GF-D8 (cell line): ENCODE measurements at regions not wholly inside any gene's neighbourhood (a gene's known extent, or its start where the extent isn't known, plus 50 kb on each side); places are given as distances from the start of the nearest gene placed in this dataset.
"Not testable (repeated sequence)": the region's sequence is repeated elsewhere in the genome, so short reads cannot be mapped to it uniquely, and the experiment has no call there.

Source experiments
- DNase-seq: peaks from one replicate; lab custom pipeline; 2025; lab: John Stamatoyannopoulos, UW

DNA sequence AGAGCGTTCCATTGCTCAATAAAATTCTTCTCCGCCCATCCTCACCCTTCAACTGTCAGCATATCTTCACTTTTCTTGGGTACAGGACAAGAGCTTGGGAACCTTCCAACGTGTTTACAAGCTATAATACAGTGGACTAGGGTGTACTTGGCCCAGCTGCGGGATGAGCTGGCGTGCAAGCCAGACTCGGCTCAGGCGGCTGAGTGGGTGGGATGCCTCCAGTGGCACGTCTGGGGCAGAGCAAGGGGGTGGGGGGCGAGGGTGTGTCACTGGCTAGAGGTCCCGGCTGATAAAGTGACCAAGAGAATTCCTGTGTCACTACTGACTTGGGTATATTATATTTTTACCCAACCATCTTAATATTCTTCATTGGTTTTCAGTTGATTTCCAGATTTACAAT, 179.7 kb downstream of the EVA1A start:
- DNase-seq: no peak

- peak; percentile 17 for DNase-seq
These were observed 180.3 kb upstream of the TACR1 start for GRCh38 chr2:75379476-75380210.

DNA sequence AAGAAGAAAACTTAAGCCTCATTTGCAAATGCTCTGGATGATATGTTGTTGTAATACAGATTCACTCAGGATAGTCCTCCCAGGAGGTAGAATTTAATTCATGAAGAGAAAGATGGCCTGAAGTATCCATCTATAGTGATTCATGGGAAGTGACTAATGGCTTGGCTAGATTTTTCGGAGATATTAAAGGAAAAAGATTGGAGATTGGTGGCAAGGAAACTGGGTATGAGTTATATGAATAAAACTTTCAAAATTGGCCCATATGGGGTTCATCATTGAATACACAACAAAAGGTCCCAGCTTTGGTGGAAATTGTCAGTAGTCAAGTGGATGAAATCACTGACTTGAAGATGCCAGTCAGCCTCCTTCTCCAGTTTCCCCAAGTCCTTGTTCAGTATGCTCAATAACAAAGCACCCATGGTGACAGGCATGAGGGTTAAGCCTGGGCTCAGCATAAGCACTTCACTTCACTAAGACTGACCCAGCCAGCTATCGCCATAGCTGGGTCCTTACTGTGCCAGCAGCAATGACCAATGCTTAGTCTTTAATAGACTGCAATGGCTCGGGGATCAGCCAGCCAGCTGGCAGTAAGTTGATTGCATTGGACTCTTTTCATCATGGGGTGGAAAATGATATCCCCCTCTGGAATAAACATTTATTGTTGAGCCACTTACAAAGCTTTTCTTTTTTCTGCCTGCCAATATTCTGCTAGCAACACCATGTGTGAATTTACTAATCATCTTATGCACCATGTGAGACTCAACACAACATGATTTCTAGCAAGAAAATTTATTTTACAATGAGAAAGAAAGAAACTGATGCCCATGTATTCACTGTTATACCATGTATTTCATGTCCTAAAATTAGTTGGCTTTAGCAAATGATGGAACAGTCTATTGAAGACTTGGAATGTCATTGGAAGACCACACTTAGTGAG, 176.6 kb upstream of the TACR1 start:
- DNase-seq: no peak

- DNase-seq: not testable (repeated sequence)
These were observed 175.2 kb upstream of the TACR1 start for GRCh38 chr2:75374414-75374957.

DNA sequence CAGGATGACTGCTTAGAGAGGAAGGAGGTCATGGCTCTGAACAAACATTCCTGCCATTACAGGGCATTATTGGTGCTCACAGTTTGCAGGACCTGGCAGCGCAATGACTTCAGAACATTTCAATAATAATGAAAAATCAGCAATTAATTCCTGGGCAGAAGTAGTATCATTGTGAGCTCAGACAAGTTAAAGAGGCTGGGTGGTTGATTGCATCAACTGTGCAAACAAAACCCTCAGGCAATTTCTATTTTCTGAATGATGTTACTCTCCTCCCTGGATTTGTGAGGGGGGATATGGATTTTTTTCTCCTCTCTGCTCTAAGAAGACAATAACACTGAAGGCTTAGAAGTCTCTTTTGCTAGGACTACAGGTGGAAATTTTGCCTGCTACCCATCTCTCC, 168.1 kb upstream of the TACR1 start:
- no peak for DNase-seq

- DNase-seq: peak; percentile 63
These were observed 162.2 kb upstream of the TACR1 start for GRCh38 chr2:75361486-75361885.

GRCh38 chr2:75360945-75361344, 161.6 kb upstream of the TACR1 start:
- no peak for DNase-seq

- DNase-seq: no peak
These were observed 157.5 kb upstream of the TACR1 start for GRCh38 chr2:75356865-75357264.

GRCh38 chr2:75353131-75353530, 153.8 kb upstream of the TACR1 start:
- DNase-seq: no peak

DNA sequence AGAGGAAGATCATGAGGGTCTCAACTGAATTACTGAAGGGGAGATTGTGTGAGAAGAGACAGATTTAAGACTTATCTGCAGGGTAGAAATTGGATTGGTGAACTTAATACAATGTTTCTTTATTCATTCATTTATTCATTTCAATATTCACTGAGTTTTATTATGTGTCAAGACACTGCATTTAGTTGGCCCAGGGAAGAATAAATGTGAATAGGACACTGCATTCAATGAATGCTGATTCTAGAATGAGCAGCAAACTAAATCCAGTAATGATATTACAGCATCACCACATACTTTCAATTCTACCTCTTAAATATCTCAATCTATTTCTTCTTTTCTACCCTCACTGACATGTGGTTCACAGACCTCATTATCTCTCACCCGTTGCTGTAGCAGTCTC, 149.0 kb upstream of the TACR1 start:
- no peak for DNase-seq

DNA sequence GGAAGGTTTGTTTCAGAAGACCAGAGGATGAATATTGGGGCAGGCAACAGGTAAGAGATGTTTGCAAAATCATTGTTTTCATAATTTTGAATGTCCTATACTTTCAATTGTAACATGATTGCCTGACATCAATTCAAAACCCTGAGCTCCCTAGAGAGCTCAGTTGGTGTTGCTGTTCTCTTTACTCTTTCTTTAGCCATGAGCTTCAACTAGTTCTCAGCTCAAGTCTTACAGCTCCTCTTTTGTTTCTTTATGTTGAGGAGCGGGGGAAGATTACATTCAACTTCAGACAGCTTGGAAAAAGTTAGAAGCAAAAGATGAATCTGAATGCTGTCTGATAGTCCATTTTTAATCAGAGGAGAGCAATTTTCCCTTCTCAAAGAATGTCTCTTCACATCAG, 144.8 kb upstream of the TACR1 start:
- DNase-seq: no peak

GRCh38 chr2:75342504-75343175, 143.3 kb upstream of the TACR1 start:
- no peak for DNase-seq

- DNase-seq: no peak
These were observed 141.2 kb upstream of the TACR1 start for GRCh38 chr2:75340560-75340959.

GRCh38 chr2:75338461-75338860, 139.1 kb upstream of the TACR1 start:
- DNase-seq: no peak

DNA sequence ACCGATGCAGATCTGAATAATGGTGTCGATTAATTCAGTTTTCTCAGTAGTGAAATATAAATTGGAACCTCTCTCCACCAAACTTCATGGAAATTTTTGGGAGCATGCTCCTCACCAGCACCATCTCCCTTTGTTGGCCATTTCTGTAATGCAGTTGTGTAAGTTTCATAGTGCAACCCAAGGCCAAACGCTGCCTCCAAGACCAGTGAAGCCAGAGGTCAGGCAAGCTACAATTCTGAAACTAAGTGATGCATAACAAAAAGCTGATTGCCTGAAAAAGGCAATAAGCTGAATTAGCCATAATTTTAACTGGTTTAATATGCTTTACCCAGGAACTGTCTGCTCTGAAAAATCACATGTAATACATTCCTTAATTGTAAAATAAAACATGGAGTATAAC, 138.3 kb upstream of the TACR1 start:
- DNase-seq: no peak

- no peak for DNase-seq
These were observed 137.7 kb upstream of the TACR1 start for GRCh38 chr2:75337016-75337415.

DNA sequence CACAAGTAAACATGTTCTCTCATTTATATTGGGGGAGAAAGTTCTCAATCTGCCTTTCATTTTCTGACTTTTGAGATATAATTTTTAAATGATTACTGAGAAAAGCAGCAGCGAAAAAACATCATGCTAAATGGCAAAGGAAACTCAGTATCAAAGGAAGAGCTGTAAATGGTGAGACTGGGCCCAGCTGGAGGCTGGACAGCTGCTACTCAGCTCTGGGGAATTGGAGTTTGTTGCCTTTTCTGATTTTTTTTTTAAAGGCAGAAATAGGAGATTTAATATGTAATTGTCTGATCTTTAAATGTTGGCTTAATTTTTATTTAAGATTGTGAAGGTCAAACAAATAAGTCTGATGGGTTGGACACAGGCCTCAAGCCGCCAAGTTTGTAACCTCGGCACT, 137.1 kb upstream of the TACR1 start:
- no peak for DNase-seq

- no peak for DNase-seq
These were observed 134.8 kb upstream of the TACR1 start for GRCh38 chr2:75334076-75334475.

DNA sequence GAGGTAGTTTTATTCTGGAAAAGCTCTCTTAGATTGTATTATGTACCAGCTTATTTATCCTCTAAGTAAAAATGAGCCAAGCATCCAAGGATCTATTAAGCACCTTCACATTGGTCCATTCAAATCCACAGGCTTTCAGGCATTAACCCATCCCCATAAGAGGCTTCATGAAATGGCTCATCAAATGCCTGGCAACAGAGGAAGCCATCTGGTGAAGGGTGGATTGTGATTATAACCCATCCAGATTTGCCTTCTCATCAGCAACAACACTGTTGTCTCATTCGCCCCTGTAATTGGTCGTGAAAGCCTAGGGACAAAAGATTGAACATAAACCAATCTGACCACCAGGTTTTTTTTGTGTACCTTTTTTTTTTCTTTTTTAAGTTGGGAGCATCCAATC, 134.3 kb upstream of the TACR1 start:
- DNase-seq: no peak

DNA sequence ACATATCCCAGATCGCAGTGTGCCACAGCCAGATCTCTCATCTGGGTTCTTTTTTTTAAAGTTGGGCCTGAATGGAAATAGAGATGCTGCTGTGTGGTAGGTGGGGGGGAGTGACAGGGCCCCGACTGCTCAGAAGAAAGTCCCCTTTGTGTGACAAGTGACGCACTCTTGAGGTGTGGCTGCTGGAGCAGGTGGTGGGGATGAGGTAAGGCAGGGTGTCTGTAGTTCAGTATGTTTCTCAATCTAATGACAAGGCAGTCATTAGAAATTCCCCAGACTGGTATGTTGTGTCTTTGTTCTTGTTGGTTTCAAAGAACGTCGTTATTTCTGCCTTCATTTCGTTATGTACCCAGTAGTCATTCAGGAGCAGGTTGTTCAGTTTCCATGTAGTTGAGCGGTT, 128.8 kb upstream of the TACR1 start:
- DNase-seq: no peak

DNA sequence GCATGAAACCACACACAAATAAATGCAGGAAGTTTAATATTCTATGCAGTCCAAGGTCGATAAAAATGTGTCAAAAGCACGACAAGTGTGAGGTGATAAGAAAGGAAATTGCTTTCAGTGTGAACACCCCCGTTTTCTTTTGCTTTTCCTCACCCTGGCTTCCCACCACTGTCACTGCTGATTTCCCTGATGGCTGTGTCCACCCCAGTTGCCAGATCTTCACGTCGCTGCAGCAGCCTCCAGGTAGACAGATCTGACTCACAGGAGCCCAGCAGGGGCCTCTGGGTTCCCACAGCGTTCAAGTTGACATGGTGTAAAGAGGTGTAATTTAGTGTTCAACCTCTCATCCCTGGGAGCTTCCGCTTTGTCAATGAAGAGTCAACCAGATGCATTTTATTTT, 128.0 kb upstream of the TACR1 start:
- DNase-seq: no peak

GRCh38 chr2:75326645-75327044, 127.3 kb upstream of the TACR1 start:
- no peak for DNase-seq

- DNase-seq: no peak
These were observed 126.3 kb upstream of the TACR1 start for GRCh38 chr2:75325594-75325993.
